Body of pancreas (tissue), 4 donors: ENCODE measurements at regions not wholly inside any gene's neighbourhood (a gene's known extent, or its start where the extent isn't known, plus 50 kb on each side); places are given as distances from the start of the nearest gene placed in this dataset.

Experiments
- ATAC-seq: fragments of 150-250 bp; one replicate; pipeline ENCODE4 v1.9.1; 2016
- DNase-seq, 4 donors: peaks; one replicate each; pipeline ENCODE4 v3.0.0-alpha.2; 2019
- H3K27ac ChIP-seq, 4 donors: fragments of 200-600 bp; sonication (generic); 1 replicate in 3 of 4; 2 replicates in 1 of 4; pipeline versions ENCODE4 v1.5.1 to v1.6.1; 2016 to 2019; ENCODE audit warnings: mild to moderate bottlenecking in 1 of 4, mixed read lengths in 1 of 4, moderate library complexity in 1 of 4
- H3K27me3 ChIP-seq, 2 donors: fragments of 200-600 bp; sonication (generic); one replicate each; pipeline ENCODE4 v1.6.0; 2016; ENCODE audit warnings: mild to moderate bottlenecking in 1 of 2
- H3K36me3 ChIP-seq, 2 donors: fragments of 200-600 bp; sonication (generic); replicated peaks in 1 of 2; 2 replicates each; pipeline ENCODE4 v1.5.1; 2016; ENCODE audit warnings: low read depth in 2 of 2; ENCODE audit not compliant: insufficient read depth in 1 of 2
- H3K4me1 ChIP-seq: fragments of 200-600 bp; sonication (generic); one replicate; pipeline ENCODE4 v1.6.0; 2016
- H3K4me3 ChIP-seq, 2 donors: fragments of 200-600 bp; sonication (generic); 1 replicate in 1 of 2; 2 replicates in 1 of 2; pipeline ENCODE4 v1.5.1; 2016 to 2019
- H3K9me3 ChIP-seq, 3 donors: fragments of 200-600 bp; sonication (generic); 1 replicate in 2 of 3; 2 replicates in 1 of 3; pipeline ENCODE4 v1.5.1; 2016
- CTCF ChIP-seq, 7 experiments: fragments of 450-650 bp in 4 of 7; fragments of 200-600 bp in 3 of 7; sonication (generic) in 3 of 7; IDR thresholded peaks; one replicate each; pipeline ENCODE4 v1.5.1; 2016 to 2019; ENCODE audit warnings: antibody characterized with exemption in 7 of 7
- POLR2A ChIP-seq, 3 donors: fragments of 450-650 bp; IDR thresholded peaks; one replicate each; pipeline ENCODE4 v1.6.1; 2016; ENCODE audit warnings: antibody characterized with exemption in 3 of 3, mild to moderate bottlenecking in 2 of 3
- WGBS, 2 donors: methylation state at CpG; one replicate each; pipeline ENCODE4 v1.1.5; 2017; 5-methylcytosine and 5-hydroxymethylcytosine counted together
- intact Hi-C: fragments of 100-400 bp; cut with DNase I; formaldehyde crosslinking; loops from one replicate; pipeline ENCODE4 v1.15.1; 2023

- no peaks in the 10 kb centered on the region for H3K27me3 ChIP-seq
- ATAC-seq (no peak), DNase-seq (no peak)
- no peaks in the 10 kb centered on the region for H3K36me3 ChIP-seq
- no peak overlapping the region for H3K4me3 ChIP-seq
- TF ChIP-seq CTCF (IDR thresholded peaks at IDR 0.05), result no peak
- no peak overlapping the region for H3K27ac ChIP-seq
- intact Hi-C loops, result no loop called here
- WGBS, 2 donors, result 82 to 86% methylated on average over 3 of the region's 3 CpGs
- H3K4me1 ChIP-seq, result no peaks in the 10 kb centered on the region
- no peaks in the 10 kb centered on the region for H3K9me3 ChIP-seq
Measured at GRCh38 chr12:58491306-58491705, 429.0 kb downstream of the LRIG3 start.

- Histone ChIP-seq H3K4me3 (no peak overlapping the region), H3K27me3 (no peaks in the 10 kb centered on the region), H3K4me1 (no peaks in the 10 kb centered on the region), H3K27ac (no peak overlapping the region), H3K36me3 (no peaks in the 10 kb centered on the region), H3K9me3 (no peaks in the 10 kb centered on the region)
- no peak for TF ChIP-seq POLR2A (IDR thresholded peaks at IDR 0.05)
- TF ChIP-seq CTCF (IDR thresholded peaks at IDR 0.05), result no peak
- intact Hi-C loops, result no loop called here
- ATAC-seq, result no peak
- WGBS, 2 donors, result 42 to 48% methylated on average over 4 of the region's 4 CpGs
- no peak for DNase-seq
Measured at GRCh38 chr12:58496411-58497190, 423.7 kb downstream of the LRIG3 start.

- no peak for ATAC-seq
- H3K4me3 ChIP-seq, result no peak overlapping the region
- no peak for TF ChIP-seq CTCF (IDR thresholded peaks at IDR 0.05)
- TF ChIP-seq POLR2A (IDR thresholded peaks at IDR 0.05), result no peak
Measured at GRCh38 chr12:58500399-58500798, 419.9 kb downstream of the LRIG3 start.

GRCh38 chr12:58502226-58502625 is 418.1 kb downstream of the LRIG3 start:
- no peaks in the 10 kb centered on the region for H3K27me3 ChIP-seq
- H3K4me3 ChIP-seq, result no peak overlapping the region
- DNase-seq (peak in 2 of 4 donors; percentile 5), ATAC-seq (peak; percentile 33)
- no peaks in the 10 kb centered on the region for H3K36me3 ChIP-seq
- no peak overlapping the region for H3K27ac ChIP-seq
- intact Hi-C loops, result no loop called here
- WGBS, 2 donors, result 12 to 20% methylated on average over 1 of the region's 1 CpG
- TF ChIP-seq POLR2A (IDR thresholded peaks at IDR 0.05), result no peak
- no peak for TF ChIP-seq CTCF (IDR thresholded peaks at IDR 0.05)
- no peaks in the 10 kb centered on the region for H3K9me3 ChIP-seq
- peaks cover 10% of the 10 kb centered on the region for H3K4me1 ChIP-seq

More at GRCh38 chr12:58500399-58500798, 419.9 kb downstream of the LRIG3 start:
- H3K36me3 ChIP-seq, result no peaks in the 10 kb centered on the region
- no peaks in the 10 kb centered on the region for H3K9me3 ChIP-seq
- no peak for DNase-seq
- no peak overlapping the region for H3K27ac ChIP-seq
- H3K4me1 ChIP-seq, result peaks cover 10% of the 10 kb centered on the region
- WGBS, 2 donors, result 90 to 100% methylated on average over 2 of the region's 2 CpGs
- intact Hi-C loops, result no loop called here
- no peaks in the 10 kb centered on the region for H3K27me3 ChIP-seq

GRCh38 chr12:58502841-58503240 is 417.5 kb downstream of the LRIG3 start:
- intact Hi-C loops, result no loop called here
- no peak overlapping the region for H3K4me3 ChIP-seq
- no peaks in the 10 kb centered on the region for H3K36me3 ChIP-seq
- WGBS, 2 donors, result 40 to 44% methylated on average over 4 of the region's 4 CpGs
- no peak overlapping the region for H3K27ac ChIP-seq
- peaks cover 10% of the 10 kb centered on the region for H3K4me1 ChIP-seq
- TF ChIP-seq CTCF (IDR thresholded peaks at IDR 0.05), result no peak
- no peak for TF ChIP-seq POLR2A (IDR thresholded peaks at IDR 0.05)
- H3K27me3 ChIP-seq, result no peaks in the 10 kb centered on the region
- ATAC-seq (no peak), DNase-seq (no peak)
- H3K9me3 ChIP-seq, result no peaks in the 10 kb centered on the region
